IMR-90 (cell line): ENCODE measurements at regions not wholly inside any gene's neighbourhood (a gene's known extent, or its start where the extent isn't known, plus 50 kb on each side); places are given as distances from the start of the nearest gene placed in this dataset.

Source experiments
- BHLHE40 ChIP-seq: fragments of 150-350 bp; IDR thresholded peaks from 2 replicates; pipeline ENCODE4 v1.6.1; 2016; ENCODE audit warnings: mild to moderate bottlenecking, low read depth, low read length
- CTCF ChIP-seq: conservative IDR thresholded peaks from 2 replicates; pipeline ENCODE4 v1.5.1; 2012; ENCODE audit warnings: mild to moderate bottlenecking, low read depth, low read length, improper control_type of control experiment
- POLR2A ChIP-seq: IDR thresholded peaks from 2 replicates; pipeline ENCODE4 v1.6.1; 2012; ENCODE audit warnings: mild to moderate bottlenecking, low read depth, low read length
- RFX5 ChIP-seq: IDR thresholded peaks from 2 replicates; pipeline ENCODE4 v1.8.0; 2012; ENCODE audit warnings: low read depth, mild to moderate bottlenecking, low read length, moderate library complexity
- SMC3 ChIP-seq: fragments of 150-350 bp; IDR thresholded peaks from 2 replicates; pipeline ENCODE4 v1.6.1; 2016; ENCODE audit warnings: low read depth, mild to moderate bottlenecking, antibody characterized with exemption, low read length, moderate library complexity
- USF2 ChIP-seq: fragments of 150-350 bp; IDR thresholded peaks from 2 replicates; pipeline ENCODE4 v1.6.1; 2017; ENCODE audit warnings: mild to moderate bottlenecking, antibody characterized with exemption, low read length, low read depth

- TF ChIP-seq USF2 (no peak), CTCF (no peak), POLR2A (no peak), BHLHE40 (no peak), RFX5 (no peak), SMC3 (no peak)
Measured at GRCh38 chr9:7546261-7546660, 253.3 kb downstream of the DMAC1 start.
